Colonic mucosa (tissue), 4 donors: ENCODE measurements at regions not wholly inside any gene's neighbourhood (a gene's known extent, or its start where the extent isn't known, plus 50 kb on each side); places are given as distances from the start of the nearest gene placed in this dataset.
"Not testable (repeated sequence)": the region's sequence is repeated elsewhere in the genome, so short reads cannot be mapped to it uniquely, and the experiment has no call there.

Experiments
- DNase-seq: peaks from one replicate; pipeline ENCODE4 v3.0.0-alpha.2; 2020
- H3K27ac ChIP-seq: fragments of 200-600 bp; one replicate; pipeline ENCODE4 v1.8.0; 2021
- H3K27me3 ChIP-seq: fragments of 200-600 bp; one replicate; pipeline ENCODE4 v1.8.0; 2021
- H3K36me3 ChIP-seq: fragments of 200-600 bp; one replicate; pipeline ENCODE4 v1.8.0; 2021
- H3K4me1 ChIP-seq: fragments of 200-600 bp; one replicate; pipeline ENCODE4 v1.8.0; 2021; ENCODE audit warnings: mild to moderate bottlenecking
- H3K4me3 ChIP-seq: fragments of 200-600 bp; one replicate; pipeline ENCODE4 v1.8.0; 2021
- H3K9ac ChIP-seq, 2 donors: one replicate each; pipeline ENCODE4 v1.7.0; 2013; ENCODE audit warnings: control low read depth in 2 of 2, low read depth in 2 of 2, low read length in 2 of 2
- H3K9me3 ChIP-seq: fragments of 200-600 bp; one replicate; pipeline ENCODE4 v1.8.0; 2021
- CTCF ChIP-seq: fragments of 200-600 bp; IDR thresholded peaks from one replicate; pipeline ENCODE4 v1.8.0; 2022; ENCODE audit warnings: antibody characterized with exemption, mild to moderate bottlenecking
- intact Hi-C: fragments of 100-400 bp; cut with DNase I; formaldehyde crosslinking; loops from one replicate; pipeline ENCODE4 v1.14.1; 2022
- donor health status: healthy.
- donor health status: DM: no; HTN: no; CAD: no.
- donor health status: DM: no; HTN: no; CAD: no.

- Histone ChIP-seq H3K27me3 (no peaks in the 10 kb centered on the region), H3K4me1 (no peaks in the 10 kb centered on the region), H3K36me3 (no peaks in the 10 kb centered on the region), H3K27ac (no peak overlapping the region), H3K9ac (no peak overlapping the region), H3K9me3 (no peaks in the 10 kb centered on the region), H3K4me3 (no peak overlapping the region)
- intact Hi-C loops: no loop called here
- DNase-seq: no peak
- no peak for TF ChIP-seq CTCF
Observed at GRCh38 chr4:160562661-160563060, 1459.8 kb downstream of the RAPGEF2 start.

GRCh38 chr4:160563552-160564282, 1460.8 kb downstream of the RAPGEF2 start:
- Histone ChIP-seq H3K4me3 (no peak overlapping the region), H3K9me3 (no peaks in the 10 kb centered on the region), H3K36me3 (no peaks in the 10 kb centered on the region), H3K9ac (no peak overlapping the region), H3K4me1 (no peaks in the 10 kb centered on the region), H3K27me3 (no peaks in the 10 kb centered on the region), H3K27ac (no peak overlapping the region)
- no peak for DNase-seq
- no peak for TF ChIP-seq CTCF
- intact Hi-C loops: no loop called here

GRCh38 chr4:160567634-160568033, 1464.8 kb downstream of the RAPGEF2 start:
- intact Hi-C loops: no loop called here
- no peak overlapping the region for H3K9ac ChIP-seq

GRCh38 chr4:160570271-160570670, 1467.4 kb downstream of the RAPGEF2 start:
- H3K4me1 ChIP-seq: no peaks in the 10 kb centered on the region
- intact Hi-C loops: no loop called here
- no peak overlapping the region for H3K9ac ChIP-seq
- no peak overlapping the region for H3K27ac ChIP-seq
- H3K4me3 ChIP-seq: no peak overlapping the region
- no peak for TF ChIP-seq CTCF
- no peaks in the 10 kb centered on the region for H3K27me3 ChIP-seq
- no peaks in the 10 kb centered on the region for H3K36me3 ChIP-seq
- no peaks in the 10 kb centered on the region for H3K9me3 ChIP-seq
- no peak for DNase-seq

More at GRCh38 chr4:160567634-160568033, 1464.8 kb downstream of the RAPGEF2 start:
- no peak for DNase-seq
- no peaks in the 10 kb centered on the region for H3K9me3 ChIP-seq
- H3K36me3 ChIP-seq: no peaks in the 10 kb centered on the region
- no peaks in the 10 kb centered on the region for H3K4me1 ChIP-seq
- no peak overlapping the region for H3K4me3 ChIP-seq
- H3K27ac ChIP-seq: no peak overlapping the region
- no peak for TF ChIP-seq CTCF
- H3K27me3 ChIP-seq: no peaks in the 10 kb centered on the region

GRCh38 chr4:160574272-160574671, 1471.4 kb downstream of the RAPGEF2 start:
- DNase-seq, H3K4me3 ChIP-seq, H3K4me1 ChIP-seq, H3K9ac ChIP-seq, H3K36me3 ChIP-seq, H3K9me3 ChIP-seq, H3K27me3 ChIP-seq, intact Hi-C loops, H3K27ac ChIP-seq: not testable (repeated sequence)

GRCh38 chr4:160580581-160580980, 1477.7 kb downstream of the RAPGEF2 start:
- H3K9me3 ChIP-seq: no peaks in the 10 kb centered on the region
- intact Hi-C loops: no loop called here
- no peak for TF ChIP-seq CTCF
- H3K27ac ChIP-seq: no peak overlapping the region
- no peak overlapping the region for H3K4me3 ChIP-seq
- no peaks in the 10 kb centered on the region for H3K36me3 ChIP-seq
- no peaks in the 10 kb centered on the region for H3K4me1 ChIP-seq
- H3K27me3 ChIP-seq: no peaks in the 10 kb centered on the region
- no peak overlapping the region for H3K9ac ChIP-seq
- no peak for DNase-seq
